K562 (cell line): ENCODE measurements at regions not wholly inside any gene's neighbourhood (a gene's known extent, or its start where the extent isn't known, plus 50 kb on each side); places are given as distances from the start of the nearest gene placed in this dataset.

Source experiments
- ARNT ChIP-seq, 2 experiments: fragments of 450-650 bp; IDR thresholded peaks; 2 replicates each; pipeline ENCODE4 v1.6.1; 2016; ENCODE audit warnings: mild to moderate bottlenecking in 1 of 2
- CEBPB ChIP-seq: fragments of 450-650 bp; IDR thresholded peaks from 2 replicates; pipeline ENCODE4 v1.6.1; 2016; ENCODE audit warnings: missing genetic modification characterization, missing compliant biosample characterization
- DPF2 ChIP-seq: fragments of 450-650 bp; IDR thresholded peaks from 2 replicates; pipeline ENCODE4 v1.6.1; 2016
- ESRRA ChIP-seq: fragments of 450-650 bp; IDR thresholded peaks from 2 replicates; pipeline ENCODE4 v1.6.1; 2014; ENCODE audit warnings: low read depth, mild to moderate bottlenecking, moderate library complexity, borderline replicate concordance
- TGIF2 ChIP-seq: sonication (generic); formaldehyde crosslinking; IDR thresholded peaks from 2 replicates; pipeline ENCODE4 v1.8.1; 2022; ENCODE audit warnings: mild to moderate bottlenecking, missing genetic modification reagents, moderate library complexity
- ZFP36 ChIP-seq: fragments of 150-350 bp; IDR thresholded peaks from 2 replicates; pipeline ENCODE4 v1.6.1; 2018; ENCODE audit warnings: low read length, low read depth; ENCODE audit not compliant: partially characterized antibody
- ZKSCAN1 ChIP-seq: fragments of 150-350 bp; IDR thresholded peaks from 2 replicates; pipeline ENCODE4 v1.6.1; 2016; ENCODE audit warnings: low read depth, low read length
- ZKSCAN3 ChIP-seq: fragments of 250-450 bp; sonication (Bioruptor Pico); IDR thresholded peaks from 2 replicates; pipeline ENCODE4 v1.4.0; 2020
- ZSCAN32 ChIP-seq: fragments of 450-650 bp; formaldehyde crosslinking; IDR thresholded peaks from 2 replicates; pipeline ENCODE4 v1.4.0; 2020; ENCODE audit warnings: mild to moderate bottlenecking, moderate library complexity
- TF ChIP-seq, protein P1 (sequence below): fragments of 450-650 bp; formaldehyde crosslinking; IDR thresholded peaks from 2 replicates; pipeline ENCODE4 v1.4.0; 2022; ENCODE audit warnings: missing genetic modification characterization
- TF ChIP-seq, protein P2 (sequence below), 3 experiments: IDR thresholded peaks in 2 of 3; conservative IDR thresholded peaks in 1 of 3; 2 replicates each; pipeline ENCODE4 v1.5.1; 2011 to 2012; ENCODE audit warnings: low read length in 3 of 3, mild to moderate bottlenecking in 3 of 3, control low read depth in 2 of 3, improper control_type of control experiment in 1 of 3, inconsistent platforms in 1 of 3, low read depth in 1 of 3, mixed read lengths in 1 of 3, moderate library complexity in 1 of 3; ENCODE audit not compliant: insufficient read depth in 2 of 3
- TF ChIP-seq, protein P3 (sequence below): fragments of 450-650 bp; IDR thresholded peaks from 2 replicates; pipeline ENCODE4 v1.7.0; 2016; ENCODE audit warnings: borderline replicate concordance
- TF ChIP-seq, protein P4 (sequence below), 2 experiments: IDR thresholded peaks; 2 replicates each; pipeline ENCODE4 v1.6.1; 2012; ENCODE audit warnings: improper control_type of control experiment in 2 of 2, low read depth in 2 of 2, low read length in 2 of 2, borderline replicate concordance in 1 of 2

- TF ChIP-seq, protein P1, sequence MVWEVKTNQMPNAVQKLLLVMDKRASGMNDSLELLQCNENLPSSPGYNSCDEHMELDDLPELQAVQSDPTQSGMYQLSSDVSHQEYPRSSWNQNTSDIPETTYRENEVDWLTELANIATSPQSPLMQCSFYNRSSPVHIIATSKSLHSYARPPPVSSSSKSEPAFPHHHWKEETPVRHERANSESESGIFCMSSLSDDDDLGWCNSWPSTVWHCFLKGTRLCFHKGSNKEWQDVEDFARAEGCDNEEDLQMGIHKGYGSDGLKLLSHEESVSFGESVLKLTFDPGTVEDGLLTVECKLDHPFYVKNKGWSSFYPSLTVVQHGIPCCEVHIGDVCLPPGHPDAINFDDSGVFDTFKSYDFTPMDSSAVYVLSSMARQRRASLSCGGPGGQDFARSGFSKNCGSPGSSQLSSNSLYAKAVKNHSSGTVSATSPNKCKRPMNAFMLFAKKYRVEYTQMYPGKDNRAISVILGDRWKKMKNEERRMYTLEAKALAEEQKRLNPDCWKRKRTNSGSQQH (CRISPR knock-in tag) = no peak
- TF ChIP-seq, protein P2, sequence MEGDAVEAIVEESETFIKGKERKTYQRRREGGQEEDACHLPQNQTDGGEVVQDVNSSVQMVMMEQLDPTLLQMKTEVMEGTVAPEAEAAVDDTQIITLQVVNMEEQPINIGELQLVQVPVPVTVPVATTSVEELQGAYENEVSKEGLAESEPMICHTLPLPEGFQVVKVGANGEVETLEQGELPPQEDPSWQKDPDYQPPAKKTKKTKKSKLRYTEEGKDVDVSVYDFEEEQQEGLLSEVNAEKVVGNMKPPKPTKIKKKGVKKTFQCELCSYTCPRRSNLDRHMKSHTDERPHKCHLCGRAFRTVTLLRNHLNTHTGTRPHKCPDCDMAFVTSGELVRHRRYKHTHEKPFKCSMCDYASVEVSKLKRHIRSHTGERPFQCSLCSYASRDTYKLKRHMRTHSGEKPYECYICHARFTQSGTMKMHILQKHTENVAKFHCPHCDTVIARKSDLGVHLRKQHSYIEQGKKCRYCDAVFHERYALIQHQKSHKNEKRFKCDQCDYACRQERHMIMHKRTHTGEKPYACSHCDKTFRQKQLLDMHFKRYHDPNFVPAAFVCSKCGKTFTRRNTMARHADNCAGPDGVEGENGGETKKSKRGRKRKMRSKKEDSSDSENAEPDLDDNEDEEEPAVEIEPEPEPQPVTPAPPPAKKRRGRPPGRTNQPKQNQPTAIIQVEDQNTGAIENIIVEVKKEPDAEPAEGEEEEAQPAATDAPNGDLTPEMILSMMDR (IDR thresholded peaks at IDR 0.05 in 2 of 3, conservative IDR thresholded peaks at IDR 0.05 in 1 of 3; ENCODE audit: insufficient read depth in 2 of 3, low read depth in 1 of 3, low read length in 3 of 3) = no peak
- TF ChIP-seq TGIF2 (CRISPR knock-in tag) (no peak), ZSCAN32 (no peak), ZKSCAN3 (CRISPR knock-in tag) (no peak), ESRRA (no peak), ARNT (IDR thresholded peaks at IDR 0.05) (no peak), ZFP36 (no peak), DPF2 (no peak), ZKSCAN1 (no peak), CEBPB (tag) (no peak)
- TF ChIP-seq, protein P3, sequence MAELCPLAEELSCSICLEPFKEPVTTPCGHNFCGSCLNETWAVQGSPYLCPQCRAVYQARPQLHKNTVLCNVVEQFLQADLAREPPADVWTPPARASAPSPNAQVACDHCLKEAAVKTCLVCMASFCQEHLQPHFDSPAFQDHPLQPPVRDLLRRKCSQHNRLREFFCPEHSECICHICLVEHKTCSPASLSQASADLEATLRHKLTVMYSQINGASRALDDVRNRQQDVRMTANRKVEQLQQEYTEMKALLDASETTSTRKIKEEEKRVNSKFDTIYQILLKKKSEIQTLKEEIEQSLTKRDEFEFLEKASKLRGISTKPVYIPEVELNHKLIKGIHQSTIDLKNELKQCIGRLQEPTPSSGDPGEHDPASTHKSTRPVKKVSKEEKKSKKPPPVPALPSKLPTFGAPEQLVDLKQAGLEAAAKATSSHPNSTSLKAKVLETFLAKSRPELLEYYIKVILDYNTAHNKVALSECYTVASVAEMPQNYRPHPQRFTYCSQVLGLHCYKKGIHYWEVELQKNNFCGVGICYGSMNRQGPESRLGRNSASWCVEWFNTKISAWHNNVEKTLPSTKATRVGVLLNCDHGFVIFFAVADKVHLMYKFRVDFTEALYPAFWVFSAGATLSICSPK = no peak
- TF ChIP-seq, protein P4, sequence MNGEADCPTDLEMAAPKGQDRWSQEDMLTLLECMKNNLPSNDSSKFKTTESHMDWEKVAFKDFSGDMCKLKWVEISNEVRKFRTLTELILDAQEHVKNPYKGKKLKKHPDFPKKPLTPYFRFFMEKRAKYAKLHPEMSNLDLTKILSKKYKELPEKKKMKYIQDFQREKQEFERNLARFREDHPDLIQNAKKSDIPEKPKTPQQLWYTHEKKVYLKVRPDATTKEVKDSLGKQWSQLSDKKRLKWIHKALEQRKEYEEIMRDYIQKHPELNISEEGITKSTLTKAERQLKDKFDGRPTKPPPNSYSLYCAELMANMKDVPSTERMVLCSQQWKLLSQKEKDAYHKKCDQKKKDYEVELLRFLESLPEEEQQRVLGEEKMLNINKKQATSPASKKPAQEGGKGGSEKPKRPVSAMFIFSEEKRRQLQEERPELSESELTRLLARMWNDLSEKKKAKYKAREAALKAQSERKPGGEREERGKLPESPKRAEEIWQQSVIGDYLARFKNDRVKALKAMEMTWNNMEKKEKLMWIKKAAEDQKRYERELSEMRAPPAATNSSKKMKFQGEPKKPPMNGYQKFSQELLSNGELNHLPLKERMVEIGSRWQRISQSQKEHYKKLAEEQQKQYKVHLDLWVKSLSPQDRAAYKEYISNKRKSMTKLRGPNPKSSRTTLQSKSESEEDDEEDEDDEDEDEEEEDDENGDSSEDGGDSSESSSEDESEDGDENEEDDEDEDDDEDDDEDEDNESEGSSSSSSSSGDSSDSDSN (IDR thresholded peaks at IDR 0.05; ENCODE audit: borderline replicate concordance in 1 of 2, low read depth in 2 of 2, low read length in 2 of 2) = no peak
These were observed 248.4 kb downstream of the HHIPL2 start for GRCh38 chr1:222299524-222299923.
